NCI-H128 (cell line): ENCODE measurements at regions not wholly inside any gene's neighbourhood (a gene's known extent, or its start where the extent isn't known, plus 50 kb on each side); places are given as distances from the start of the nearest gene placed in this dataset.

Source experiments
- DNase-seq: peaks from one replicate; lab custom pipeline; 2025; ENCODE audit not compliant: unreplicated experiment; lab: John Stamatoyannopoulos, UW

DNA sequence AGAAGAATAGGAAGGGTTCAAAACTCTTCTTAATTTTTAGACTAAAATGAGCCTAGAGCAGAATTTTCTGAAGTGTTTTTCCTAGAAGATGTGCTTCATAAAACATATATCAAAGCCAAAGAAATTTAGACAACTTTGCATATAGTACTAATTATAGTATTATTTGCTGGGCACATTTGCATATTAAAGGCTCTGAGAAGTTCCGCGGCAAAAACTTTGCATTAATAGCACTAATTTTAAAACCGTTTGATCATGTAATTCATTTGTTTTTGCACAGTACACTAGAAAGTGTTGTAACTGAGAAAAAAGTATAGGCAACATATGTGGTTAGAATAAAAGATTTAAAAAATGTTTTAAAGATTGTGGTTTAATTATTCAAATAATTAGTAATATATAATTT, 412.0 kb upstream of the NR2F2 start:
- DNase-seq, result no peak

DNA sequence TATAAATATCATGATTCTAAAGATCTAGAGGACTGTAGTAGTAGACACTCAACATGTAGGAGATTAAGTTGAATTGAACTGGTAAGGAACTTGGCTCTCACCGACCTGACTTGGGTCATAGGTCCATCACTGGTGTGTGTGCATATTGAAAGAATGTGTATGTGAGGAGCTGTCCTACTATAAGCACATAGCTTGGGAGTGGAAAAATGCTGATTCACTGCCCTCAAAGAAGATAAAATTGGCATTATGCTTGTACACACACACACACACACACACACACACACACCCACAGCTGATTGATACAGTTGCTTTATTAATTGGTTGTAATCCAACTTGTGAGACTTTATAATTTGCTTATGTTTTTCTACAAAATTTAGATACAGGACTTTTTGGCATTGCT, 411.0 kb upstream of the NR2F2 start:
- no peak for DNase-seq

DNA sequence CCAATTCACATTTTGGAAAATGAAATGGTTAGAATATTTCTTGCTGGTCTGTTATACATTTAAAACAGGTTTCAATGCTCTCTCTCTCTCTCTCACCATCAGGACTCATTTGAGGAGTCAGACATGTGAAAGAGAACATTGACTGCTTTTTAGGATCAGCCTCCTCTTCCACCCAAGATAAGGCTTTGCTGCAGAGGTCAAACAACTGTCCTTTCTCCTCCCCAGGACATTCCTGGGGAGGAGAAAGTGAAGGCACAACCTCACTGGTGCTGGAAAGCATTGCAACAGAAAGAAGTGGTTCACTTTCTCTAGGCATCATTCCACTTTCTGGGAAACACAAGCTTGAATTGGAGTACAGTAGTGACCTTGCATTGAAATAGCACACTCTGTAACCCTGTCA, 409.1 kb upstream of the NR2F2 start:
- no peak for DNase-seq

DNA sequence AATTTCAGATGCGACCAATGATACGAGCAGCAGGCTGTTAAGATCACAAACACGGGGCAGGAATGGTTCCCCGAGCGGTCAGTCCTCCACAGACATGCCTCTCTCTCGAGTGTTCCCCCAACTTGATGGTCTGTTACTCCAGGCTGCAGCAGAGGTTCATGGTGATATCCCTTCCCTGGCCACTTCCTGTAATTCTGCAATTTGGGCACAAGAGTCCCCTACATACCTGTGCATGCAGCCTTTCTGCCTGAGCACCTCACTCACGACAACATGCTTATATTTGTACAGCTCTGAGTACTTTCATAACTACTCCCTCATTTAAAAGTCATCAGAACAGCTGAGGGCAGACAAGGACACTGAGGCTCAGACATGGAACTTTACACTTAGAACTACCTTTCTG, 408.1 kb upstream of the NR2F2 start:
- no peak for DNase-seq

DNA sequence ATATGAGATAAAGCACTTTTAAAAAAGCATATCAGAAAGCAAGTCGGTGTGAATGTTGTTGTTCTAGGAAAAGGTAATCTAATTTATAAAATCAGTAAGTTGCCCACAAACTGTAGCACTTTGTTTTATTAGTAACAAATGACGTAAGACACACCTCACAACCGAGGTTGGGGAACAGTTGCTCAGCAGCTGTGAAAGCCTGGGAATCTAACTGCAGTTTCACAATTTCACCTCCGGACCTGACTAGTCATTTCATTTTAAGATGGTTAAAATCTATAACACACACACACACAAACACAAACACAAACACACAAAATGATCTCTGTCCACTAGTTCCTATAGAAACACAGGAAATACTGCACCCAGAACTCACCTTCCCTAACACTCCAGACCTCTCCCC, 406.7 kb upstream of the NR2F2 start:
- DNase-seq, result no peak

DNA sequence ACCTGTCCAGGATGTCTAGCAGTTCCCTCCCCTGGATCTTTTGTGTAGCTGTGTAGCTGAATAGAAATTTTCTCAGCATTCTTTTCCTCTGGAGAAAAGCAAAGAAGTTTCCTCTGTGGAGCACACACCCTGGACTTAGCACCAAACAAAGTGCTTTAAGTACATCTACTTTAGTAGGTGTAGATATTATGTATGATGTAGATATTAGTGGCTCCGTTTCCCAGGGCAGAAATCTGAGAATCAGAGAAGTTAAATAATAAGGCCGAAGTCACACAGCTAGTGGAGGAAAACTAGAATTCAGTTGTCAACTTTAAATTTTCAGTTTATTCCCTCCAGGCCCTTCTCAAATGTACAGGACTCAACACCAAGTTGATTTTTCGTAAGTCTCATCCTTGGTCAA, 401.7 kb upstream of the NR2F2 start:
- no peak for DNase-seq

DNA sequence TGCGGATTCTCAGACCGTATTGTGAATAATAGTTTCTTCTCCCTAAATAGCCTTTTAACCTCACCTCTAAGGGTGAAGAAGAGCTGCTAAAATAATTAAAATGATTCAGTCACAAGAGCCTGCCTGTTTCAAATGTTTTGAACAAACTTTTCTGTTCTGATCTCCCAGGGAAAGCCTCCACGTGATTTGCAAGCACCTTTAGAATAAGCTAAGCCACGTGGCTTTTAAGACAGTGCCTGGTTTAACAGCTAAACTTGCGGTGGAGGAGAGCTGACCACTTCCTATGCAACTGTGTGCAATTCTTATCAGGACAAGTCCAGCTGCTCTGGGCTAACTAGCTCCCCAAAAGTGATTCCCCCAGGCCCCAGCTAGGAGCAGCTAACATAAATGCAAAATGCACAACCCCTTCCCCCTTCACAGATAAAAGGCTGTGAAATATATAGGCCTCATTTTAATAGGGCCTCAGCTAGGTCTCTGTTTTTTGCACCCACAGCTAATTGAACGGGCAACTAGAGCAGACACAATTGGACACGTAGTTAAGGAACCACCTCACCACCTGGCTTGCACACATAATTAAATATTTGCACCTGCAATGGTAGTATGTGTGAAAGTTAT, 401.2 kb upstream of the NR2F2 start:
- DNase-seq, result no peak

DNA sequence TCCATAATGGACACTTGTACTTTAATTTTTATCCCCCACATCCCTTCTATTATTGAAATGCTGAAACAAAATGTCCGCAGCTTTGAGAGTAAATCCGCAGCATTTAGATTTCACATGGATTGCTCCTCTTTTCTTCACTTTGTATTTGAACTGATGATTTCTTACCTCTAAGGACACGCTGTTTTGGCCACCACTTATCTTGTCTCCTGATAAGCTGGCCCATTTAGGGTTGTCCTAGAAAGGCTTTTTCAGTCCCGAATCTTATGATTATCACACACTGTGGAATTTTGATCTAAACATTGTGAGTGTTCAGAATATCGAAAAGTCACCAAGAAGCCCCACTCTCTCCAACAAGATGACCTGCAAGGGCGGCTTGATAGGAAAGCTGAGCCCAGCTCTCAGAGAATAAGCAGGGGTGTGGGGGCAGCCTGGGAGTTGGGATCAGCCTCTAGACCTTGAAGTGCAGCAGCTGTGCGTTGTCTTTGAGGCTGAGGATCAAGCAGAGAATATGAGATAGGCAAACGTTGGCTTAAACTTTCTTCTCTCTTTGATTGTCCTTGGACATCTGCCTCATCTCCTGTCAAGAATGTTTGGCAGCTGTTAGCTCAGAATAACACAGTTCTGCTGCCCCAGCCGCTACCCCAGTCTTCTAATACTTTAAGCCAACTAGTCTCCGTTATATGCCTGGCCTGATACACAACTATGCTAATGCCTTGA, 399.7 kb upstream of the NR2F2 start:
- DNase-seq, result no peak

DNA sequence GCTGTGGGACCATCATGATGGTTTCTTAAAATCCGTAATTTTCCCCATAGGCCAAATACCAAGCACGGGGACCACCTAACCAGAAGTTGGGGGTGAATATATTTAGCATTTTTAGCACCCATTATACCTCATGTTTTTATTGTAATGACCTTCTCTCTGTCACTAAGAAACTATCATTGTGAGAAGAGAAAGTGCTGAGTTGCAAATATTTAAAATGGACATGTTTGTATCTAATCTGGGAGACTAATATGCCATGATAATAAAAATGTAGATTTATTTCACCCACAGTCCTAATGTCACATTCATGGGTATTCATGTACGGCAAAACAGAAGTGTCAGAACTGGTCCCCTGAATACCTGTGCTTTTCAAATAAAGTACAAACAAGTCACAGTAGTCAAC, 398.9 kb upstream of the NR2F2 start:
- DNase-seq, result no peak

DNA sequence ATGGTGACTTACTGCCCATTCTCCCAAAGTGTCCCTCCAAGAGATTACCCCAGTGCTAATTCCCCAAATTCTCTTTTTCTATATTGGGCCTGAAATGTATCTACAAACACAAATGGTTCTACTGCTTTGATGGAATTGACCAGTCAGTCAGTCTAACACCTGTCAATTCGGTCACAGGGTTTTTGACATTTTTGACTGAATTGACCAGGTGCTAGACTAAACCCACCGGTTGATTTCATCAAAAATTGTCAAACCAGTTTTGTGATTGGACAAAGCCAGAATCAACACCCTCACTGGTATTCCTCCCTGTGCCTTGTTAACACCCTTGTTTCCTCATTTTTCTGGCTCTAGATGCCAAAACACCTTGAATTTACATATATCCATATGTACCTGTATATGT, 398.4 kb upstream of the NR2F2 start:
- DNase-seq, result no peak

DNA sequence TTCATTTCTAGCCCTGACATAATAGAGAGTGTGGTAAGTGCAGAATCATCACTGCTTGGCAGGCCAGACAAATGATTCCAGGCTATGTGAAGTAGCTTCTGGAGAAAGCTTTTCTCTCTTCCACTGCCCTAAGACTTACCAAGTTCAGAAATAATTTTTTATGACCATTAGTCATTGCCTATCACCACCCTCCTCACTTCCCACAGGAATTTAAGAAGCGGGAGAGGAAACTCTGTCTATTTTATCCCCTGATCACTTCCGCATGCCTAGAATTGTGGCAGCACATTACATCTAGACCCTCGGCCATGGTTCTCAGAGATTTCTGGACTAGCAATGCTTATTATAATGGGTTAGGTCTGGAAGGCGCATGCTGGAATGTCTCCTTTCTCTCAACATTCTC, 397.8 kb upstream of the NR2F2 start:
- DNase-seq, result no peak

DNA sequence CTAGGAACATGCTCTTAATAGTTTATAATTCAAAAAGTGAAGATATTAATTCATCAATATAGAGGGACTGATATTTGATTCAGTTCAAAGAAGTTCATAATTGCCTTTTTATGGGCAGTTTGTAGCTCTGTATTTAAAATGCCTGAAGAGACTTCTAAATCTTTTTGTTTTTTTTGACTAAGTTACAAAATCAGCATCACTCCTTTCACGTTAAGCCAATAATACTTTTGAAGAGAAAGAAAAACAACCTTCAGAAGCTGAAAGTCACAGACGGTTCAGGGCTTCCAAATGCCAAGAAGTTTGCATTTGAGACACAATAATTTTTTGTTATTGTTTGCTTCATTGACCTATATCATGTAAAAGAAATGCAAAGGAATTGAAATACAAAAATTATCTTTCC, 394.6 kb upstream of the NR2F2 start:
- no peak for DNase-seq

DNA sequence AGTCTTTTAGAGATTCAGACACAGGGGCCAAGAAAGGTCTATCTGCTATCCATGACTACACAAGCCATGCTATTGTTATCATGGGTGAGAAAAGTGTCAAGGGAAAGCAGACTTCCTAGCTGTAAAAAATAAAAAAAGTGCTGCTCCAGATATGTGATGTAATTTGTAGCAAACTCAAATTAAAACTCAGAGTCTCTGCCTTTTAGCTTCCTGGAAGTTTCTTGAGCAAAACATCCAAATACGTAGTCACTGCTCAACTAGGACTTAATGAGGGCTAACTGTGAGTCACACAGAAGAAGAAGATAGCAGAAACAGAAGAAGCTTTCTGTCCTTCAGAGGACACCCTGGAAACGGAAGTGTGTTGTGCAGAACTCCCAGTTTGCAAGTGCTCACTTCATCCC, 393.4 kb upstream of the NR2F2 start:
- DNase-seq, result no peak

DNA sequence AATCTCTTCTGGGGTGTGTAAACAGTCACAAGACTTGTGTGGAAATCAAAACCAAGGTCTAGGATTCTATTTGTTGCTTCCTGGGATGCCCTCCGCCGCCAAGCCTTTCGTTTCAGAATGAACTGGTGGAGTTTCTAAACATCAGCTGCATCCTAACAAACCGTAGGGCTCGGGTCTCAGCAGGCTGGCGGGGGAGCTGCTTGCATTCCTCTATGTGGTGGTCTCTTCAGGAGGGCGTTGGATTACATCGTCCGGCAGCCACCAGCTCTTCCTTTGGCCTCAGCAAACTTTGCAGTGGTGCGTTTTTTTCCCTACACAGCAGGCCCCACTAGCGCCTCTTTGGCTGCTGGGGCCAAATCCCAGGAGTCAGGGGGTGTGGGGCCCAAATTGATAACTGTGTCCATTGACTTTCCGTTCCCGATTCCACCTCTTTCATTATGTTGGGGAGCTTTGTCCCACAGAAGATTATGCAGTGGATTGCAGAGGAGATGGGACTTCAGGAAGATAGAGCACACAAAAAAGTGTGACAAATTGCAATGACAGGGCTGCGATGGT, 390.0 kb upstream of the NR2F2 start:
- no peak for DNase-seq

DNA sequence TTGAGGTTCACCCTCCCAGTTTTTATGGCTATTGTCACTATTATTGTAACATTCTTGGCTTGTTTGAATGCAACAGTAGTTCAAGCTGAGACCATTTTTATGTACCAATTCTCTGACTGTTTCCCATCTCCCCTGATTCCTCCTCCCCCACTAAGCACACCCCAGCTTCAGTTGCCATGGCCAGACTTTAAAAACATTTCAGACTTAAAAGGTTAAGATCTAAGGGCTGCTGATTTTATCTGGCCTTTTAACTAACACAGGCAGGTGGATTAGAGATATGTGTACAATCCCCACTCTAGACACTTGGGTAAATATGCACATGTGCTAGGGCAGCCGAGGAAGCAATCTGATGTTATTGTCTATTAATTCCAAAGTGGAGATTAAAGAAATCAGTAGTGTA, 386.3 kb upstream of the NR2F2 start:
- no peak for DNase-seq

DNA sequence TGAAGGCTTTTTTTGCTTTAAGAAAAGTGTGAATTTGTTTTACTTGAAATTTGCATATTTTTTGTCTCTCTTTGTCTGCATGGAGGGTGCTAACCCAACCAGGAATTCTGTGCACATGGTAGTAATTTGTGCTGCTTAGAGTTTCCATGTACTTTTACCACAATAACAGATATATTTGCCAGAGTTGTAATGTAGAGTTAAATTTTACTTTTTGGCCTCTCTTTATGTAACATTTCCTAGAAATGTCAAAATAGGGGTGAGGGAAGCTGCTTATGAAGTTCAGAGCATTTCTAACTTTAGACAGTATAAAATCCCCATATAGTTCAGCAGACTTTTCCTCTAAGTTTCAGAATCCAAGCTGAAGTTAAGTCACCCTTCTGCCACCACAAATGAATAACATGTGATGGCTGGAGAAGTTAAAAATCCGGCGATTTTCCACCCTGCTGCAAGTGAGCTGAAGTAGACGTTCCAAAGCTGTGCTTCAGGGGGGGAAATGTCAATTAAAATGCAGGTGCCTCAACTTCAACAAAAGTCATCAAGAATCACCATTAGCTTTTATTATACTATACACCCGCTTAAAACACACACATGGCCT, 385.7 kb upstream of the NR2F2 start:
- DNase-seq, result no peak

DNA sequence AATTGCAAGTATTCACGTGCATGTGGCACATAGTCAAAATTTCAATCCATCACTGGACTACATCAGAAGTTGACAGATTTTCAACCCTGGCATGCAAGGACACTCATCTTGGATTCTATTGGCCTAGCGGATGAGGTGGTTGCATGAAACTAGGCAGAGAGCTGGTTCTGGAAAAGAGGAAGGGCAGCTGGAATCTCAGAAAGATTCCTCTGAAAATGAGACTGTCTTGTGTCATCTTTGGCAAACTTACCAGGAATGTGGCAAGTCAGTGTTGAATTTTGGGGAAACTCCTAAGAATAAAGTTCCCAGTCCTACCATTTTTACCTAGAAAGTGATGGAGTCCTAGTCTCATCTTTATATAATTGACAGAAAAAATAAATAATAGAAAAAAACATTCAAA, 384.3 kb upstream of the NR2F2 start:
- DNase-seq, result no peak

DNA sequence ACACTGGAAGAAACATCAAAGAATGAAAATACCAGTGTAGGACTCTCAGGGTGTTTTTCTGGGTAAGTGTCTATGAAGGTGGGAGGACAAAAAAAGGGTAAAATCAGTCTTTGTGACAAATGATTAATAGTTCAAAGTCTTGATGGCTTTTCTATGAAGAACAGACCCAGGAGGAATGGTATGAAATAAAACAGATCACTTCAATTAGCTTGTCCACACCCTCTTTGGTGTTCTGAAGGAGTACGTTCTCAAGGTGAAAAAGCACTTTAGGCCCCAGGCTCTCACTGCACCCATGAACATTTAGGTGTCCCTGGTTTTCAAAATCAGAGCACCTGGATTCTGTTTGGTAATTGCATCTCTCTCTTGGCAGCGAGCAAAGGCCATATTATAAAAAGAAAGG, 383.6 kb upstream of the NR2F2 start:
- DNase-seq, result no peak

DNA sequence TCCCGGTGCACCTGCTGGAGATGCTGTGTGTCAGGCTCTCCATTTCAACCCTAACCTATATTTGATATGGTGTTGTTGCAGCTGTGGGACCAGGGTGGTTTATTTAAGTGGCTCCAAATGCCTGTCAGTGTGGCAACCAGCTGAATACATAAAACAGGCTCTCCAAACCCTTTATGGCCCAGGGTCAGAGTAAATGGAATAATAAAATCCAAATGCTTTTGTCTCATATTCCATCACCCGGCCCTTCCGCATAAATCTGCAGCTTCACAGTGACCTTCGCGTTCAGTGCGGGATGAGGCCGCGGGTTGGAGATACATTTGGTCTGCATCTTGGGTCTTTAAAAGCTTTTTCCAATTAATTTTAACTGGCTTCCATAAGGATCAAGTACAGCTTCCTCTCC, 382.1 kb upstream of the NR2F2 start:
- DNase-seq, result peak; percentile 33

DNA sequence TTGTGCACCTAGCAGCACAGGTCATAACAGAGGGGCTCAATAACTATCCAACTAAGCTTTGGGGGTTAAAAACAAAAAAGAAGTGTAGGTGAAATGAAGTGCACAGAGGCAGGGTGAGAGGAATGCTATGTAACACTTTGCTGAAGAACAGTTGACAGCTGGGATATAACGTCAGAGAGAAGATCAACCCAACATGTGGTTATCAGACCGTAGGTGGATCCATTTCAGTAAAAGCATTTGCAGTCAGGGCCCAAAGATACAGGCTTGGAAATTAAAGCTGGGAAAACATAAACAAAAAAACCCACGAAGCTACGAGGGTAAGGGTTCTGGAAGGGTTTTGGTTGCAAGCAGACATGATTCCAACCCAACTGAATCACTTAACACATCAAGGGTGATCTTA, 377.5 kb upstream of the NR2F2 start:
- DNase-seq, result no peak

DNA sequence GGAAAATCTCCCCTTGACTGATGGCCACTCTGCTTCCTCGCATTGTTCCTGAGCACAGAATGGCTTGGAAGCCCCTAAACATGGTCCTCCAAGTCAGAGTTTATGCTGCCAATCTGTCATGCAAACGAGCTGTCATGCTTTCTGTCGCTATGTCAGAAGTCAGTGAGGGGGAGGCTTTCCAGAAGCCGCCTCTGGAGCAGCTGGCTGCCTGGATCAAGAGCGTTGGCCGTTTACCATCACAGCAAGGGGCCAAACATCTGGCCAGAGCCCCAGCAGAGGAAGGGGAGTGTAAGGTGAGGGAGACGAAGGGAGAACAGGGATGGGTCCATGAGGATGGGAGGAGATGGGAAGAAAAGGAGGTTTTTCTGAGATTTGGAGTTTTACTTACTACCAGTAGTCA, 372.6 kb upstream of the NR2F2 start:
- no peak for DNase-seq

DNA sequence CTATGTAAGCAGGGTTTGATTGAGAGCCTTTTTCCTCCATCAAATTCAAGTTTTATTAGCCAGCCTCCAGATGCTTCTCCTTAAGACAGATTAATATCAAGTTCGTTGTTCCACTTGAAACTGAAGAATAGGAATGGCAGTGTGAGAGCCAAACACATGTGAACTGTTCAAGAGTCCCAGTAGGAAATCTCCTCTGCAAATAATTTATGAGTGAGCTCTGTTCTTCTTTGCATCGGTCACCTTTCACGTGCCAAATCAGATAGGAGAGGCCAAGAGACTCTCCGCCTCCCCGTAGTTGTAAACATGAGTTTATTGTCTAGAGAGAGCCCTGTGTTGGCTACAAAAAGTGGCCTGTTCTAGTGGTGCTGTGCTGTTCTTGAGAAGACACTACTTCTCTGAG, 372.1 kb upstream of the NR2F2 start:
- no peak for DNase-seq

DNA sequence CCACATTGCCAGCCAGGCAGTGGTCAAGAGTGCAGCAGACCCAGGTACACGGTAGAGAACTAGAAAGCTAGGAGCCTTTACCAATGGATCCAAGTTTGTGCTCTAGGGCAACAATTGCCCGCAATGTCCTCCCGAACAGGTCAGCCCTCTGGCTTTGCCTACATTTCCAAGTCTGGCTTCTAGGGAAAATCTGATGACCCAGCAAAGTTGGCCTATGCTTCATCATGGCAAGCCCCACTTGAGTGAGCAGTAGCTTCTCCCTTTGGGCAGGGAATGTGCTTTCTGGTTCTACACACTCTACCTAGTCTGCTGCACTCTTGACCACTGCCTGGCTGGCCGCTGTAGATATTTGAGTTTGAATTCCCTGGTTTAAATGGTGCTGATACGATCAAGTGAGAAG, 361.6 kb upstream of the NR2F2 start:
- no peak for DNase-seq
